ENCODE measurements at regions not wholly inside any gene's neighbourhood (a gene's known extent, or its start where the extent isn't known, plus 50 kb on each side); places are given as distances from the start of the nearest gene placed in this dataset.
"Not testable (repeated sequence)": the region's sequence is repeated elsewhere in the genome, so short reads cannot be mapped to it uniquely, and the experiment has no call there.

- no peak for DNase-seq (ENCODE audit: low read depth in 2 of 2)
Observed at GRCh38 chr1:29688471-29689365, 452.4 kb downstream of the PTPRU start.

GRCh38 chr1:29687601-29688244 is 451.4 kb downstream of the PTPRU start:
- no peak for DNase-seq (ENCODE audit: low read depth in 2 of 2)

GRCh38 chr1:29687166-29687565 is 450.8 kb downstream of the PTPRU start:
- no peak for DNase-seq (ENCODE audit: low read depth in 2 of 2)

GRCh38 chr1:29686012-29686930 is 449.9 kb downstream of the PTPRU start:
- no peak for DNase-seq (ENCODE audit: low read depth in 2 of 2)

GRCh38 chr1:29685387-29685786 is 449.1 kb downstream of the PTPRU start:
- no peak for DNase-seq (ENCODE audit: low read depth in 2 of 2)

- no peak for DNase-seq (ENCODE audit: low read depth in 2 of 2)
Observed at GRCh38 chr1:29684141-29684540, 447.8 kb downstream of the PTPRU start.

GRCh38 chr1:29683472-29683871 is 447.1 kb downstream of the PTPRU start:
- DNase-seq (ENCODE audit: low read depth in 2 of 2) = no peak

- DNase-seq (ENCODE audit: low read depth in 2 of 2) = no peak
Observed at GRCh38 chr1:29682919-29683295, 446.6 kb downstream of the PTPRU start.

- DNase-seq (ENCODE audit: low read depth in 2 of 2) = no peak
Observed at GRCh38 chr1:29682171-29682918, 446.0 kb downstream of the PTPRU start.

- DNase-seq (ENCODE audit: low read depth in 2 of 2) = not testable (repeated sequence)
Observed at GRCh38 chr1:29681416-29681815, 445.1 kb downstream of the PTPRU start.

GRCh38 chr1:29679828-29680558 is 443.7 kb downstream of the PTPRU start:
- DNase-seq (ENCODE audit: low read depth in 2 of 2) = no peak

- no peak for DNase-seq (ENCODE audit: low read depth in 2 of 2)
Observed at GRCh38 chr1:29679316-29679715, 443.0 kb downstream of the PTPRU start.

- no peak for DNase-seq (ENCODE audit: low read depth in 2 of 2)
Observed at GRCh38 chr1:29677028-29678024, 441.0 kb downstream of the PTPRU start.

- DNase-seq (ENCODE audit: low read depth in 2 of 2) = no peak
Observed at GRCh38 chr1:29676496-29676895, 440.2 kb downstream of the PTPRU start.

- no peak for DNase-seq (ENCODE audit: low read depth in 2 of 2)
Observed at GRCh38 chr1:29675481-29676263, 439.4 kb downstream of the PTPRU start.

GRCh38 chr1:29674627-29675326 is 438.5 kb downstream of the PTPRU start:
- DNase-seq (ENCODE audit: low read depth in 2 of 2) = no peak

GRCh38 chr1:29673669-29674626 is 437.6 kb downstream of the PTPRU start:
- no peak for DNase-seq (ENCODE audit: low read depth in 2 of 2)
